Heart right ventricle (tissue), 16 donors: ENCODE measurements at regions not wholly inside any gene's neighbourhood (a gene's known extent, or its start where the extent isn't known, plus 50 kb on each side); places are given as distances from the start of the nearest gene placed in this dataset.
"Not testable (repeated sequence)": the region's sequence is repeated elsewhere in the genome, so short reads cannot be mapped to it uniquely, and the experiment has no call there.

Experiments used
- ATAC-seq, 8 donors: fragments of 200-7000 bp; cut with Tn5 transposase; one replicate each; pipeline ENCODE4 v1.9.1; 2020; ENCODE audit warnings: mild to moderate bottlenecking in 8 of 8, moderate library complexity in 8 of 8, moderate number of reproducible peaks in 1 of 8
- DNase-seq, 2 donors: peaks; one replicate each; pipeline ENCODE4 v3.0.0-alpha.2; 2020
- H3K27ac ChIP-seq, 10 donors: fragments of 200-600 bp; sonication (generic) in 2 of 10; one replicate each; pipeline versions ENCODE4 v1.5.0 to v1.8.0; 2020 to 2022; ENCODE audit warnings: mild to moderate bottlenecking in 3 of 10
- H3K27me3 ChIP-seq, 7 donors: fragments of 200-600 bp; one replicate each; pipeline ENCODE4 v1.8.0; 2021 to 2022; ENCODE audit warnings: mild to moderate bottlenecking in 2 of 7
- H3K36me3 ChIP-seq, 9 donors: fragments of 200-600 bp; sonication (generic) in 1 of 9; one replicate each; pipeline versions ENCODE4 v1.5.0 to v1.8.0; 2020 to 2022; ENCODE audit warnings: mild to moderate bottlenecking in 2 of 9
- H3K4me1 ChIP-seq, 9 donors: fragments of 200-600 bp; sonication (generic) in 1 of 9; one replicate each; pipeline versions ENCODE4 v1.5.0 to v1.8.0; 2020 to 2022; ENCODE audit warnings: mild to moderate bottlenecking in 4 of 9
- H3K4me3 ChIP-seq, 10 donors: fragments of 200-600 bp; sonication (generic) in 2 of 10; one replicate each; pipeline versions ENCODE4 v1.5.0 to v1.8.0; 2020 to 2022; ENCODE audit warnings: mild to moderate bottlenecking in 7 of 10, moderate library complexity in 2 of 10
- H3K9me3 ChIP-seq, 11 donors: fragments of 200-600 bp in 10 of 11; sonication (generic) in 2 of 11; one replicate each; pipeline versions ENCODE4 v1.5.0 to v1.8.0; 2013 to 2022; ENCODE audit warnings: mild to moderate bottlenecking in 2 of 11, control low read depth in 1 of 11, moderate library complexity in 1 of 11
- CTCF ChIP-seq, 9 donors: fragments of 200-600 bp; sonication (generic) in 2 of 9; IDR thresholded peaks; one replicate each; pipeline versions ENCODE4 v1.5.0 to v1.8.0; 2021 to 2022; ENCODE audit warnings: antibody characterized with exemption in 9 of 9, mild to moderate bottlenecking in 5 of 9, moderate library complexity in 1 of 9
- WGBS, 2 donors: extraction: QIAGEN DNeasy Blood & Tissue Kit; methylation state at CpG; one replicate each; pipeline ENCODE4 v1.1.7; 2013; ENCODE audit warnings: inconsistent platforms in 1 of 2; 5-methylcytosine and 5-hydroxymethylcytosine counted together
- intact Hi-C, 10 donors: fragments of 100-400 bp; cut with DNase I; formaldehyde crosslinking; loops; one replicate each; pipeline versions ENCODE4 v1.11.1 to v1.14.2; 2022
- donor health status: Arrhythmogenic right ventricular cardiomyopathy.
- donor health status: ischemic (EF 13 %, LVEDD 7.1; RV severe dilation, severe dysfunction).
- donor health status: healthy with polysubstance abuse.
- donor health status: DM: no; HTN: yes; CAD: no.
- donor health status: DM: no; HTN: no; CAD: no.
- donor health status: ischemic (EF 25% LVEDD 6.9; RV normal size, moderate dysfunction).
- donor health status: ischemic (EF 25% LVEDD 5.7; RV mildly dilated, moderate dysfunction).
- donor health status: healthy.
- donor health status: DM: yes; HTN: yes; CAD: no.
- donor health status: Ischemic cardiomyopathy.
- donor health status: ischemic (EF 35%, LVEDD 5.7; RV mildly dilated, moderate dysfunction).
- donor health status: nonischemic (EF 11% LVEDD 7.7; RV severe dilation, severe dysfunction).
- donor health status: DM: yes; HTN: yes; CAD: no.
- donor health status: PGD.
- donor health status: ischemic (EF 29% LVEDD 5.4; RV normal size, mild dysfunction).
- donor health status: nonischemic (EF 23%, LVEDD 6.1; RV moderate dilation, normal function).

- TF ChIP-seq CTCF (IDR thresholded peaks at IDR 0.05), result no peak
- no peak overlapping the region for H3K27ac ChIP-seq
- DNase-seq (no peak), ATAC-seq (no peak)
- 44 to 83% methylated on average over 2 of the region's 2 CpGs for WGBS, 2 donors
- H3K9me3 ChIP-seq, result no peaks in the 10 kb centered on the region
- H3K4me1 ChIP-seq, result no peaks in the 10 kb centered on the region
- intact Hi-C loops, result no loop called here
- no peaks in the 10 kb centered on the region for H3K36me3 ChIP-seq
- H3K27me3 ChIP-seq, result peaks cover 0 to 13% (median 0%) of the 10 kb centered on the region in 7 donors
- no peak overlapping the region for H3K4me3 ChIP-seq
Observed at GRCh38 chr4:77284036-77284435, 127.0 kb downstream of the CCNG2 start.

- H3K9me3 ChIP-seq, result no peaks in the 10 kb centered on the region
- no peak for ATAC-seq
- H3K4me1 ChIP-seq, result no peaks in the 10 kb centered on the region
- H3K4me3 ChIP-seq, result no peak overlapping the region
- DNase-seq, result no peak
- intact Hi-C loops, result no loop called here
- no peaks in the 10 kb centered on the region for H3K36me3 ChIP-seq
- no peak for TF ChIP-seq CTCF (IDR thresholded peaks at IDR 0.05)
- H3K27me3 ChIP-seq, result peaks cover 0 to 13% (median 0%) of the 10 kb centered on the region in 7 donors
- WGBS, 2 donors, result 77 to 88% methylated on average over 1 of the region's 1 CpG
- no peak overlapping the region for H3K27ac ChIP-seq
Observed at GRCh38 chr4:77286906-77287305, 129.9 kb downstream of the CCNG2 start.

- intact Hi-C loops, result no loop called here
- Histone ChIP-seq H3K4me1 (no peaks in the 10 kb centered on the region), H3K4me3 (no peak overlapping the region), H3K36me3 (no peaks in the 10 kb centered on the region), H3K9me3 (peaks cover 0 to 15% (median 0%) of the 10 kb centered on the region in 11 donors), H3K27me3 (no peaks in the 10 kb centered on the region), H3K27ac (no peak overlapping the region)
- DNase-seq, result no peak
- TF ChIP-seq CTCF (IDR thresholded peaks at IDR 0.05), result no peak
- ATAC-seq, result no peak
Observed at GRCh38 chr4:77293426-77293825, 136.4 kb downstream of the CCNG2 start.

GRCh38 chr4:77300996-77301395 is 144.0 kb downstream of the CCNG2 start:
- intact Hi-C loops, H3K27ac ChIP-seq, ATAC-seq, H3K4me3 ChIP-seq, H3K4me1 ChIP-seq, H3K36me3 ChIP-seq, H3K27me3 ChIP-seq, DNase-seq: not testable (repeated sequence)
- WGBS, 2 donors, result 31 to 46% methylated on average over 3 of the region's 3 CpGs
- peaks cover 0 to 10% (median 0%) of the 10 kb centered on the region in 11 donors for H3K9me3 ChIP-seq

GRCh38 chr4:77305766-77306165 is 148.8 kb downstream of the CCNG2 start:
- Histone ChIP-seq H3K36me3 (no peaks in the 10 kb centered on the region), H3K27me3 (peaks cover 0 to 7% (median 0%) of the 10 kb centered on the region in 7 donors), H3K4me1 (no peaks in the 10 kb centered on the region), H3K4me3 (no peak overlapping the region), H3K27ac (no peak overlapping the region), H3K9me3 (no peaks in the 10 kb centered on the region)
- intact Hi-C loops, result loop anchor here in 1 of 10 donors (5.0 kb wide), 1 partner anchor 63 kb away; no protein-coding TSS in a partner anchor
- WGBS, 2 donors, result 32 to 38% methylated on average over 2 of the region's 2 CpGs
- TF ChIP-seq CTCF (IDR thresholded peaks at IDR 0.05), result no peak
- DNase-seq, result no peak
- ATAC-seq, result no peak
